Fibroblast of skin of right quadriceps (primary cell): ENCODE measurements at regions not wholly inside any gene's neighbourhood (a gene's known extent, or its start where the extent isn't known, plus 50 kb on each side); places are given as distances from the start of the nearest gene placed in this dataset.
A peak's percentile ranks its signal among the peaks of the same experiment; 100 is the strongest.
"Not testable (repeated sequence)": the region's sequence is repeated elsewhere in the genome, so short reads cannot be mapped to it uniquely, and the experiment has no call there.

Experiments used
- DNase-seq: peaks from one replicate; pipeline ENCODE4 v3.0.0-alpha.2; 2013

DNA sequence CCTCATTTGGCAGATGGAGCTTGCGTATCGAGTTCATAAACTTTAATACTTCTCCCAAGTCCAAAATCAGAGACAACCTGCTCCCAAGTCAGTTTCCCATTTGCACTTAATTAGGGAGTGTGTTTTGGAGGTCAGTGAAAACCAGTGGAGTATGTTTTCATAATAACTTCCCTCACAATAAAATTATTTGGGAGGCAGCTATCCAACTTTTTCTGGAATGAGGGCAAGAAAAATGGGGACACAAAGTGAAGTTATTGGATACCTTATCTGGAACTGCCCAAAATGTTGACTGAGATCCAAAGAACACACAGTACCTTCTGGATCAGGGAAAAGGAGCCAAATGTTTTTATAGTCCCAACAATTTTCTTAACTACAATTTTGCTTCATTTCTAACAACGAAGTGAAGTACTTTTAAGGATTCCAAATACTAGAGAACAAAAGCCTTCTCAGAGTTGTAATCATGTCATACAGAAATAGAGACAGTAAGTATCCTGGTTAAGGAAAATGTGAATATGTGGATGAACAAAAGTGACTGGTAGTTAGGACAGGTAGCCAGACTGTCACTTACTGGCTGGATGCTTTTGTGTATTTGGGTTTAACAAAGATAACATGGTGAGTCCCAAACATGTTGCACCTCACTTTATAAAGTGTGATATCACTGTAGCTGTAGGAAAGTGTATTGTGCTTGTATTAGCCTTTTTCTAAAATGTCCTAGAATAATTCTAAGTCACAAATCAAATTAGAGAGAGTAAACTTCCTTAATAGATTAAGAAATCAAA, 325.0 kb downstream of the HLX start:
- no peak for DNase-seq

- no peak for DNase-seq
Observed at GRCh38 chr1:221206076-221206475, 326.8 kb downstream of the HLX start.

DNA sequence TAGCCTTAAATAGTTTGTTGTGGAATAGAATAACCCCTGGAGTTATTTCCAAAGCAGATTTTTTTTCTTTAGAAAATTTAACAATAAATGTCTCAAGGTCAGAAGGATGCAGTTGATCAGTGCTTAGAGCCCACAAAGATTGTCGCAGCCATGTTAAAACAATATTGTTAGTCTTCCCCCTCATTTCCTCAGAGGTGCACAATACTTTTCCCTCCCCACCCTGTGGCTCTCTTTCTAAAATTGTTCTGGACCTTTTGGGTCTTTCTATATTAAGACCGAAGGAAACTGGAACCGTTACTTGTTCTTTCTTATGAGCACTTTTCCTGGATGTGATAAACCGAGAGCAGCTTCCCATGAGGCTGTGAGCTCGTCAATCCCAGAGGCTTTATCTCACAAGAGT, 333.7 kb downstream of the HLX start:
- no peak for DNase-seq

DNA sequence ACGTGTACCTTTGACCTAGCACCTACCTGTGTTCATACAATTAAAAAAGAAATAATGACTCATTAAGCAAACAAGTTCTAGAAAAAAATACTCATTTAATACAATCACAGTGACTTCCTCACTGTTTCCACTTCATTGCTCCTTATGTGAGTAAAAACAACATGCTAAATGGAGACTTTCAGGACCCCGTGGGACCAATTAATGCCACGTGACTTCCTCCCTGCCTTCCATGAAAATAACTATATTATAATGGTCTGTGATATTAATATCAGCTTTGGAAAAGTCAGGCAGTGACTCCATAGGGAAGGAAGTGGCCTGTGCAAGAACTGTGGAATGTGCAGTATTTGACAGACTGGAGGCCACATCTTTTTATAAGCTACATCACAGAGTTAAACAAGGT, 337.8 kb downstream of the HLX start:
- DNase-seq: peak; percentile 56

DNA sequence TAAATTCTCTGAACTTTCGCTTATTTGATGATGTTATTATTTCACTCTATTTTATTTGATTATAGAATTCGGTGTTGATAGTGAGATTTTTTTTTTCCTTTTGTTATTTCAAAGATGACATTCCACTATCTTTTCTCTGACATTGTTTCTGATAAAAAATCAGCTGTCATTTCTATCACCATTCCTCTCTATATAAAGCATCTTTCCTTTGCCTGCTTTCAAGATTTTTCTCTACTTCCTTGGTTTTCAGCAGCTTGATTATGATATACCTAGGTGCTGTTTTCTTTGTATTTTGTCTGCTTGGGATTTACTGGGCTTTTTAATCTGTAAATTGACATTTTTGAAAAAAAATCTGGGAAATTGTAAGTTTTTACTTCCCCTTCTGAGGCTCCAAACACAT, 344.0 kb downstream of the HLX start:
- no peak for DNase-seq

- DNase-seq: no peak
Observed at GRCh38 chr1:221227460-221227859, 348.2 kb downstream of the HLX start.

GRCh38 chr1:221227872-221228337, 348.7 kb downstream of the HLX start:
- no peak for DNase-seq

GRCh38 chr1:221228594-221228993, 349.4 kb downstream of the HLX start:
- no peak for DNase-seq

- DNase-seq: peak; percentile 21
Observed at GRCh38 chr1:221230605-221231004, 351.4 kb downstream of the HLX start.

DNA sequence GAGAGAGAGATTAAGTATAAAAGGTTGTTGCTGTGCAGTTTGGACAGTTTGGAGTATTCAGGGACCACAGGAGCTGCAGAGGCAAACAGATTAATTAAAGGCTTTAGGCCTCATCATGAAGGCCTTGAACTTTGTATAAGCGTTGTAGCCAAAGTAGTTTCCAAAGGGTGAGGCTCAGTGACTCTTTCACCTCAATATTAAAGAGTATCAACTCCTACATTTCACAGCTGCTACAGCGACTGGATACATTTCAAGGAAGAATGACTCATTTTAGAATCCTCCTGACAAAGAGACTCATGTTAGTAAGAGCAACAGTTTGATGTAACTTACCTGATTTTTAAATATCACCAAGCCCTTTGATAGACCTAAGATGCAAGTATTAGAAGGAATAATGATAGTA, 355.5 kb downstream of the HLX start:
- DNase-seq: peak; percentile 18

DNA sequence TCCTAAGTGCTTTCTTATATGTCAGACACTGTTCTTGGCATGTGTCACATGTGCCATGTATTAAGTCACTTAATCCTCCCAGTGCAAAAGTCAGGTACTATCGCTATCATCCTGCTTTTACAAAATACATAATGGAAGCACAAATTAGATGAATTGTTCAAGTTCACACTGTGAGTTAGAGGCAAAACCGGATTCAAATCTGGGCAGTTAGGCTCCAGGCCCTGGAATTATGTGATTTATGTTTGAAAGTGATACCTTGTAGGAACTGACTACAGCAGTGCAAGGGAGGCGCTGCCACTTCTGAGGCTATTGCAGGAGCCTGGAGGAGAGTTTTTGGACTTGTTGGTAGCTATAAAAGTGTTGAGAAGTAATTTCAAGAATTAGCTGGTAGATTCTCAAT, 358.3 kb downstream of the HLX start:
- DNase-seq: no peak

DNA sequence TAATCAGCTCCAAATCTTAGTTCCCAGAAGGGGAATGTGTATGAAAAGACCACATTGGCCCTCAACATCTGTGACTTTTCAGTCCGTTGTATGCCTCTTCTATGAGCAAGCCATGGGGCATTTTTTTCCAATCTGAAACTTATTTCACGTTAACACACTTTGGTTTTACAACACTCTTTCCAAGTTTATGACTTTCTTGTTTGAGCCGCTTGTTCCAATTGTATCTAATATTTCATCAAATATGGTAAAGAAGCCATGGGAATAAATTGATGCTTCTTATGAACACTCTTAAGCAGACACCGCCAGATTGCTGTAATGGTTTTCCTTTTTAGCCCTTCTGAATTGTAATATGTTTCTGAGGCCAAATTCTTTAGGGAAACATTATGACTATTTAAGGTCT, 359.9 kb downstream of the HLX start:
- DNase-seq: no peak

DNA sequence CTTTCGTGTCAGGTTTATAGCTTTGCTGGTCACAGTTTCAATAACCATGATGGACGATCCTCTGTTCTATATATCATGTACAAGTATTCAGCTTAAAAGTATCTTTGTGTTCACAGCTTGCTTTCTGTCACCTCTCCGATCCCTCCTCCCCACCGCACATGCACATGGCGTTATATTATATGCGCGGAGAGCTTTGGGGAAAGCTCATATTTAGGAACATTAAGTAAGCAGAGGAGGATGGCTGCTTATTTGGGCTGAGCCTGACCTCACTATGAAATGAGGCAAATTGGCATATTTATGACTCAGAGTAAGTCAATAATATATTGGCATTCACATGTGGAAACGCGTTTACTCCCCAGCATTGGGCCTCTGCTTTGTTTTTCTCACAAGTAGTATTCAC, 360.5 kb downstream of the HLX start:
- DNase-seq: peak; percentile 25

- DNase-seq: no peak
Observed at GRCh38 chr1:221240690-221241089, 361.4 kb downstream of the HLX start.

DNA sequence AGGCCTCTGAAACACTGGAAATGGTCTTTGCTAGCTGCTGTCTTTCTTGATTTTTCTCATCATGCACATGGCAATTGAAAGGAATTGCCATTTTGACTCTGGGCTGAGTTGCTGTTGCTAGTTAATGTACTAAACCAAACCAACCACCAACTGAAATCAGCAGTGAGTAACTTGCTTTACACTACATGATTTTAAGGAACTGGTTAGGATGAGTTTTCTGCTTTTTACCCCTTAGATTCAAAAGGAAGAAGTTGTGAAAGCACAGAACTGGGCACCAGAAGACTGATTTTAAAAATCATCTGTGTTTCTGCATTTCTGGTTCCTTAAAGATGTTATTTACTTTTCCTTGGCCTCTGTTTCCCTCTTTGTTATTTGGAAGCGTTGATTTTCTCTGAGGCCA, 361.9 kb downstream of the HLX start:
- no peak for DNase-seq

- peak; percentile 36 for DNase-seq
Observed at GRCh38 chr1:221241592-221241991, 362.3 kb downstream of the HLX start.

DNA sequence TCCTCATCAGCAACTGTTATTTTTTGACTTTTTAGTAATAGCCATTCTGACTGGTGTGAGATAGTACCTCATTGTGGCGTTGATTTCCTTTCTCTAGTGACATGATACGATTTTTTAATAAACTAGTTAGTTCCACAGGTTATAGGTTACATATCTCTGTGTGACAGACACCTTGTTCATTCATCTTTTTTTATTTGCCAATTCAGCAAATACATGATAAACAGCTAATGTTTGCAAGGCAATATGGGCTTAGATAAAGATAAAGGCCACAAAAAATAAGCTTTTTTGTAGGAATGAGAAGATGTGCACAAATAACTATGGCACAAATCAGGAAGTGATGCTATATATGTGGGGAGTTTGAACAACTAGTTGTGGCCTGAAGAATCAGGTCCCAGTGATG, 366.8 kb downstream of the HLX start:
- no peak for DNase-seq

- DNase-seq: no peak
Observed at GRCh38 chr1:221246628-221247415, 367.6 kb downstream of the HLX start.

GRCh38 chr1:221251580-221251979, 372.3 kb downstream of the HLX start:
- DNase-seq: no peak

DNA sequence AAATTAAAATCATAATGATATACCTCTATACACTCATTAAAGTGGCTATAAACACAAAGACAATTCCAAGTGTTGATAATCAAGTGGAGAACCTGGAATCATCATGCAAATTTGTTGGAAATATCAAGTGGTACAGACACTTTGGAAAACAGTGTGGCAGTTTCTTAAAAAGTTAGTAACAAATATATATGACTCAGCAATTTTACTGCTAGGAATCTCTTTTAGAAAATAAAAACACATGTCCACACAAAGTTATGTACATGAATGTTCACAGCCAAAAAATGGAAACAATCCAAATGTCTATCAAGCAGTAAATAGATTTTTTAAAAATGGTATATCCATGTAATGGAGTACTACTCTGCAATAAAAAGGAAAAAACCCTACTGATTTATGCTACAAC, 375.6 kb downstream of the HLX start:
- no peak for DNase-seq

DNA sequence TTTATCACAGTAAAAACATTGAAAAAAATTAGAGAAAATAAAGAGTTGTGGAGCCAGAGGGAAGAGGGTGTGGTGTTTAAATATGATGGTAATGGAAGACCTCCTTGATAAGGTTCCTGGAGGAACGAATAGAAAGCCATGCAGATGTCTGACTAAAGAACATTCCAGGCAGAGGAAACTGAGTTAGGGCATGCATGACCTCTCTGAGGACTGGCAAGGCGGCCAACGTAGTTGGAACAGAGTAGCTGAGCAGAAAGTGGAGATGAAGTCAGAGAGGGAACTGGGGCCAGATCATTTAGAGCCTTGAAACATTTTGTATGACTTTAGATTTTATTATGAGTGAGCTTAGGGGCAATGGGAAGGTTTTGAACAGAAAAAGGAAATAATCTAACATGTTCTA, 377.5 kb downstream of the HLX start:
- no peak for DNase-seq

- DNase-seq: not testable (repeated sequence)
Observed at GRCh38 chr1:221257548-221257947, 378.3 kb downstream of the HLX start.

DNA sequence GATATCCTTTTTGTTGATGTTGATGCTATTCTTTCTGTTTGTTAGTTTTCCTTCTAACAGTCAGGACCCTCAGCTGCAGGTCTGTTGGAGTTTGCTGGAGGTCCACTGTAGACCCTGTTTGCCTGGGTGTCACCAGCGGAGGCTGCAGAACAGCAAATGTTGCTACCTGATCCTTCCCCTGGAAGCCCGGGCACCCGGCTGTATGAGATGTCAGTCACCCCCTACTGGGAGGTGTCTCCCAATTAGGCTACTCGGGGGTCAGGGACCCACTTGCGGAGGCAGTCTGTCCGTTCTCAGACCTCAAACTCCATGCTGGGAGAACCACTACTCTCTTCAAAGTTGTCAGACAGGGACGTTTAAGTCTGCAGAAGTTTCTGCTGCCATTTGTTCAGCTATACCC, 383.4 kb downstream of the HLX start:
- not testable (repeated sequence) for DNase-seq
